H1 (cell line): ENCODE measurements at regions not wholly inside any gene's neighbourhood (a gene's known extent, or its start where the extent isn't known, plus 50 kb on each side); places are given as distances from the start of the nearest gene placed in this dataset.

Experiments used
- CTCF ChIA-PET: fragments of 300-600 bp; sonication (Branson Sonifier 250); formaldehyde crosslinking; loops from one replicate; lab custom pipeline; 2021; ENCODE audit not compliant: partially characterized antibody; lab: Charles Lee
- POLR2A ChIA-PET: fragments of 300-600 bp; sonication (Branson Sonifier 250); formaldehyde crosslinking; loops from one replicate; lab custom pipeline; 2021; ENCODE audit warnings: inconsistent platforms; ENCODE audit not compliant: partially characterized antibody; lab: Charles Lee
- DNase-seq, 2 experiments: peaks; one replicate each; pipeline versions ENCODE4 v3.0.0 to v3.0.0-alpha.2; 2010 to 2022; ENCODE audit warnings: low spot score in 2 of 2, low read depth in 1 of 2, mixed read lengths in 1 of 2
- FAIRE-seq: peaks from 2 replicates; lab custom pipeline; 2011; peaks lifted over from hg19 to GRCh38; lab: Jason Lieb, UNC
- H2AFZ ChIP-seq: 2 replicates; pipeline ENCODE4 v1.8.1; 2012; ENCODE audit warnings: low read length, inconsistent platforms
- H2AK5ac ChIP-seq: 2 replicates; pipeline ENCODE4 v1.6.1; 2013; ENCODE audit warnings: low read depth, low read length
- H2BK120ac ChIP-seq: replicated peaks from 2 replicates; pipeline ENCODE3; 2013; ENCODE audit warnings: low read depth, low read length, inconsistent platforms
- H2BK12ac ChIP-seq: 2 replicates; pipeline ENCODE4 v1.6.1; 2013; ENCODE audit warnings: low read depth, low read length
- H2BK15ac ChIP-seq: 2 replicates; pipeline ENCODE4 v1.6.1; 2013; ENCODE audit warnings: low read length
- H2BK20ac ChIP-seq: 2 replicates; pipeline ENCODE4 v1.6.1; 2013; ENCODE audit warnings: low read length
- H2BK5ac ChIP-seq: 2 replicates; pipeline ENCODE4 v1.6.1; 2013; ENCODE audit warnings: low read depth, low read length
- H3K14ac ChIP-seq: 2 replicates; pipeline ENCODE4 v1.6.1; 2013; ENCODE audit warnings: inconsistent platforms; ENCODE audit not compliant: insufficient read length
- H3K18ac ChIP-seq: 2 replicates; pipeline ENCODE4 v1.6.1; 2013; ENCODE audit warnings: low read length; ENCODE audit errors: extremely low read depth
- H3K23ac ChIP-seq: 2 replicates; pipeline ENCODE4 v1.6.1; 2013; ENCODE audit warnings: inconsistent platforms; ENCODE audit not compliant: insufficient read length
- H3K23me2 ChIP-seq: 2 replicates; pipeline ENCODE4 v1.6.1; 2013; ENCODE audit warnings: low read depth, low read length
- H3K27ac ChIP-seq: 2 replicates; pipeline ENCODE4 v1.6.1; 2011; ENCODE audit warnings: low read depth, low read length, inconsistent platforms
- H3K27me3 ChIP-seq, 4 experiments: replicated peaks in 1 of 4; 1 replicate in 1 of 4; 2 replicates in 3 of 4; pipeline versions ENCODE4 v1.6.1 to v1.8.1; 2011 to 2013; ENCODE audit warnings: low read length in 3 of 4, mild to moderate bottlenecking in 3 of 4, inconsistent platforms in 2 of 4, mixed read lengths in 2 of 4, moderate library complexity in 1 of 4; ENCODE audit not compliant: control insufficient read depth in 3 of 4, insufficient read depth in 3 of 4; ENCODE audit errors: extremely low read depth in 1 of 4
- H3K36me3 ChIP-seq, 4 experiments: 2 replicates each; pipeline versions ENCODE4 v1.6.1 to v1.8.1; 2011 to 2013; ENCODE audit warnings: mild to moderate bottlenecking in 4 of 4, low read length in 3 of 4, moderate library complexity in 2 of 4, control low read depth in 1 of 4, inconsistent platforms in 1 of 4; ENCODE audit not compliant: insufficient read depth in 4 of 4, control insufficient read depth in 2 of 4
- H3K4ac ChIP-seq: replicated peaks from 2 replicates; pipeline ENCODE3; 2013; ENCODE audit warnings: low read length, low read depth, mixed read lengths, inconsistent platforms; ENCODE audit not compliant: insufficient read length
- H3K4me1 ChIP-seq, 4 experiments: replicated peaks in 1 of 4; 1 replicate in 1 of 4; 2 replicates in 3 of 4; pipeline versions ENCODE4 v1.6.1 to v1.8.1; 2011 to 2013; ENCODE audit warnings: low read length in 3 of 4, inconsistent platforms in 2 of 4, mixed read lengths in 1 of 4; ENCODE audit not compliant: insufficient read depth in 4 of 4, control insufficient read depth in 3 of 4
- H3K4me2 ChIP-seq, 2 experiments: 2 replicates each; pipeline versions ENCODE4 v1.6.1 to v1.8.1; 2011 to 2013; ENCODE audit warnings: low read depth in 2 of 2, low read length in 2 of 2, control low read depth in 1 of 2, inconsistent platforms in 1 of 2, mild to moderate bottlenecking in 1 of 2; ENCODE audit not compliant: insufficient read depth in 1 of 2
- H3K4me3 ChIP-seq, 4 experiments: fragments of 200-600, 300-600 bp in 1 of 4; sonication (generic), shearing (Covaris generic), sonication (Bioruptor Twin) in 1 of 4; 2 replicates each; pipeline versions ENCODE4 v1.5.1 to v1.8.1; 2011 to 2016; ENCODE audit warnings: low read length in 4 of 4, low read depth in 3 of 4, control low read depth in 2 of 4, inconsistent platforms in 2 of 4, mild to moderate bottlenecking in 2 of 4, mixed read lengths in 1 of 4, moderate library complexity in 1 of 4; ENCODE audit not compliant: insufficient read depth in 2 of 4; ENCODE audit errors: extremely low read depth in 1 of 4
- H3K56ac ChIP-seq: replicated peaks from 2 replicates; pipeline ENCODE3; 2013; ENCODE audit warnings: low read depth, mild to moderate bottlenecking, mixed read lengths, low read length, inconsistent platforms; ENCODE audit not compliant: insufficient read length
- H3K79me1 ChIP-seq: 2 replicates; pipeline ENCODE4 v1.6.1; 2013; ENCODE audit warnings: low read depth, low read length, control low read depth
- H3K79me2 ChIP-seq, 2 experiments: 2 replicates each; pipeline versions ENCODE4 v1.6.1 to v1.8.1; 2012 to 2013; ENCODE audit warnings: low read length in 2 of 2, mild to moderate bottlenecking in 2 of 2, inconsistent platforms in 1 of 2; ENCODE audit not compliant: insufficient read depth in 2 of 2, control insufficient read depth in 1 of 2
- H3K9ac ChIP-seq, 4 experiments: replicated peaks in 1 of 4; 1 replicate in 1 of 4; 2 replicates in 3 of 4; pipeline versions ENCODE4 v1.6.1 to v1.8.1; 2011 to 2013; ENCODE audit warnings: low read depth in 3 of 4, low read length in 3 of 4, control low read depth in 2 of 4, mild to moderate bottlenecking in 2 of 4, moderate library complexity in 2 of 4, inconsistent platforms in 1 of 4; ENCODE audit errors: extremely low read depth in 1 of 4
- H3K9me3 ChIP-seq, 2 experiments: 2 replicates each; pipeline versions ENCODE4 v1.6.1 to v1.8.1; 2012 to 2013; ENCODE audit warnings: mild to moderate bottlenecking in 2 of 2, moderate library complexity in 2 of 2, control low read depth in 1 of 2, inconsistent platforms in 1 of 2, low read depth in 1 of 2, low read length in 1 of 2, mixed read lengths in 1 of 2; ENCODE audit not compliant: insufficient read depth in 2 of 2
- H4K20me1 ChIP-seq, 2 experiments: replicated peaks in 1 of 2; 2 replicates each; pipeline versions ENCODE3 to v1.8.1; 2011 to 2013; ENCODE audit warnings: inconsistent platforms in 2 of 2, low read length in 2 of 2, mild to moderate bottlenecking in 1 of 2; ENCODE audit not compliant: insufficient read depth in 2 of 2, control insufficient read depth in 1 of 2
- H4K5ac ChIP-seq: 2 replicates; pipeline ENCODE4 v1.6.1; 2013; ENCODE audit warnings: low read length, low read depth, mixed read lengths, inconsistent platforms; ENCODE audit not compliant: insufficient read length
- H4K8ac ChIP-seq: 2 replicates; pipeline ENCODE4 v1.8.0; 2013; ENCODE audit warnings: mild to moderate bottlenecking, moderate library complexity, low read length, inconsistent platforms; ENCODE audit not compliant: insufficient read depth; ENCODE audit errors: extremely low read depth
- H4K91ac ChIP-seq: replicated peaks from 2 replicates; pipeline ENCODE3; 2013; ENCODE audit warnings: low read length, mixed read lengths, inconsistent platforms; ENCODE audit not compliant: insufficient read length
- BACH1 ChIP-seq: IDR thresholded peaks from 2 replicates; pipeline ENCODE4 v1.6.1; 2012; ENCODE audit warnings: low read length, improper control_type of control experiment
- CREB1 ChIP-seq: IDR thresholded peaks from 2 replicates; pipeline ENCODE4 v1.6.1; 2012; ENCODE audit warnings: inconsistent platforms
- NANOG ChIP-seq: IDR thresholded peaks from 2 replicates; pipeline ENCODE4 v1.6.1; 2011; ENCODE audit warnings: low read length, low read depth, mild to moderate bottlenecking, inconsistent platforms; ENCODE audit not compliant: insufficient read depth, poor library complexity, severe bottlenecking
- PHF8 ChIP-seq: fragments of 200-600 bp; sonication (generic); conservative IDR thresholded peaks from 2 replicates; pipeline ENCODE4 v1.7.1; 2012; ENCODE audit warnings: low read depth, mild to moderate bottlenecking, inconsistent platforms, low read length, moderate library complexity
- POU5F1 ChIP-seq: IDR thresholded peaks from 2 replicates; pipeline ENCODE4 v1.6.1; 2011; ENCODE audit warnings: low read depth, mild to moderate bottlenecking, low read length, moderate library complexity
- RBBP5 ChIP-seq: IDR thresholded peaks from 2 replicates; pipeline ENCODE4 v1.7.1; 2012; ENCODE audit warnings: low read depth, mild to moderate bottlenecking, inconsistent platforms, low read length, moderate library complexity, borderline replicate concordance
- SP4 ChIP-seq: IDR thresholded peaks from 2 replicates; pipeline ENCODE4 v1.6.1; 2012; ENCODE audit warnings: low read length, inconsistent platforms
- TCF12 ChIP-seq: IDR thresholded peaks from 2 replicates; pipeline ENCODE4 v1.6.1; 2011; ENCODE audit warnings: low read depth, mild to moderate bottlenecking, low read length
- TEAD4 ChIP-seq: IDR thresholded peaks from 2 replicates; pipeline ENCODE4 v1.6.1; 2012; ENCODE audit warnings: low read depth, low read length, inconsistent platforms, mixed read lengths
- WGBS, 2 experiments: shearing (Covaris generic) in 1 of 2; methylation state at CpG; one replicate each; pipeline versions ENCODE4 v1.1.6 to v1.1.7; 2013 to 2015; ENCODE audit warnings: low lambda C conversion rate in 2 of 2, mixed read lengths in 2 of 2, inconsistent platforms in 1 of 2, low coverage in 1 of 2, missing lambda C conversion rate in 1 of 2; ENCODE audit not compliant: insufficient replicate concordance in 2 of 2, insufficient coverage in 1 of 2, insufficient read length in 1 of 2; ENCODE audit errors: extremely low coverage in 1 of 2, missing lambda C conversion rate in 1 of 2; 5-methylcytosine and 5-hydroxymethylcytosine counted together
- TF ChIP-seq, protein P1 (sequence below): IDR thresholded peaks from 2 replicates; pipeline ENCODE4 v1.6.1; 2012; ENCODE audit warnings: low read length, inconsistent platforms
- TF ChIP-seq, protein P2 (sequence below), 3 experiments: IDR thresholded peaks; 1 replicate in 2 of 3; 2 replicates in 1 of 3; pipeline versions ENCODE4 v1.5.1 to v1.6.1; 2011; ENCODE audit warnings: low read length in 3 of 3, mild to moderate bottlenecking in 3 of 3, inconsistent platforms in 2 of 3, low read depth in 1 of 3, moderate library complexity in 1 of 3; ENCODE audit not compliant: insufficient read depth in 1 of 3; ENCODE audit errors: control extremely low read depth in 1 of 3

DNA sequence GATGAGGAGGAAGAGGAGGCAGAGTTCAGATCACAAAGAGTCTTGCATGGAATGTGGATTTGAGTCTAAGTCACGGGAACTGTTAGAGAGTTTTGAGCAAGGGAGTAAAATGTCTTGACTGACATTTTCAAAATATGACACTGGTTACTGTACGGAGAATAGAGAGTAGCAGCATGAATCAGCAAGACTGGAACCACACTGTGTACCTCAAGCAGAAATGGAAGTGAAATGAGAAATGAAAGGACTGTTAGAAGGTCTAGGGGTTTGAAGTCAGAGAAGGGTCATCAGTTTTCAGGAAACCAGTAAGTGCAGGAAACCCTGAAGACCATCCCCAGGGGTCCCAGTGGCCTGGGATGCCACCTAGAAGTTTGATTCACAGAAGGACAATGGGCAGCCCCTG lies 236.3 kb downstream of the GALC start:
- Histone ChIP-seq H2BK12ac (no peak overlapping the region), H2BK15ac (no peak overlapping the region), H3K9me3 (peaks cover 4 to 5% of the 10 kb centered on the region in 2 experiments; a peak in 1 of 4 replicates), H3K4me3 (no peak overlapping the region), H3K27me3 (no peaks in the 10 kb centered on the region), H2BK120ac (no peak overlapping the region), H2AK5ac (no peak overlapping the region), H3K18ac (no peak overlapping the region), H4K20me1 (no peaks in the 10 kb centered on the region), H3K79me1 (no peaks in the 10 kb centered on the region), H3K23ac (no peak overlapping the region), H3K56ac (no peak overlapping the region), H3K9ac (no peak overlapping the region), H2BK5ac (no peak overlapping the region), H3K14ac (no peak overlapping the region), H4K91ac (no peak overlapping the region), H2AFZ (no peak overlapping the region), H3K23me2 (no peaks in the 10 kb centered on the region; the same call in 1 of the 2 replicates), H3K4me2 (no peak overlapping the region), H4K8ac (no peak overlapping the region), H3K4ac (no peak overlapping the region), H3K79me2 (no peaks in the 10 kb centered on the region), H4K5ac (no peak overlapping the region), H3K36me3 (no peaks in the 10 kb centered on the region), H3K27ac (no peak overlapping the region), H2BK20ac (no peak overlapping the region), H3K4me1 (no peaks in the 10 kb centered on the region)
- no peak for FAIRE-seq
- CTCF ChIA-PET, result interaction anchor here (3.6 kb wide), 1 partner anchor 11 kb away, joined by 27 read pairs; no protein-coding TSS in a partner anchor
- POLR2A ChIA-PET, result no interaction called here
- TF ChIP-seq POU5F1 (no peak), BACH1 (no peak), SP4 (no peak), NANOG (no peak), RBBP5 (no peak), CREB1 (no peak), PHF8 (no peak), TCF12 (no peak), TEAD4 (no peak)
- TF ChIP-seq, protein P1, sequence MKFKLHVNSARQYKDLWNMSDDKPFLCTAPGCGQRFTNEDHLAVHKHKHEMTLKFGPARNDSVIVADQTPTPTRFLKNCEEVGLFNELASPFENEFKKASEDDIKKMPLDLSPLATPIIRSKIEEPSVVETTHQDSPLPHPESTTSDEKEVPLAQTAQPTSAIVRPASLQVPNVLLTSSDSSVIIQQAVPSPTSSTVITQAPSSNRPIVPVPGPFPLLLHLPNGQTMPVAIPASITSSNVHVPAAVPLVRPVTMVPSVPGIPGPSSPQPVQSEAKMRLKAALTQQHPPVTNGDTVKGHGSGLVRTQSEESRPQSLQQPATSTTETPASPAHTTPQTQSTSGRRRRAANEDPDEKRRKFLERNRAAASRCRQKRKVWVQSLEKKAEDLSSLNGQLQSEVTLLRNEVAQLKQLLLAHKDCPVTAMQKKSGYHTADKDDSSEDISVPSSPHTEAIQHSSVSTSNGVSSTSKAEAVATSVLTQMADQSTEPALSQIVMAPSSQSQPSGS, result no peak
- TF ChIP-seq, protein P2, sequence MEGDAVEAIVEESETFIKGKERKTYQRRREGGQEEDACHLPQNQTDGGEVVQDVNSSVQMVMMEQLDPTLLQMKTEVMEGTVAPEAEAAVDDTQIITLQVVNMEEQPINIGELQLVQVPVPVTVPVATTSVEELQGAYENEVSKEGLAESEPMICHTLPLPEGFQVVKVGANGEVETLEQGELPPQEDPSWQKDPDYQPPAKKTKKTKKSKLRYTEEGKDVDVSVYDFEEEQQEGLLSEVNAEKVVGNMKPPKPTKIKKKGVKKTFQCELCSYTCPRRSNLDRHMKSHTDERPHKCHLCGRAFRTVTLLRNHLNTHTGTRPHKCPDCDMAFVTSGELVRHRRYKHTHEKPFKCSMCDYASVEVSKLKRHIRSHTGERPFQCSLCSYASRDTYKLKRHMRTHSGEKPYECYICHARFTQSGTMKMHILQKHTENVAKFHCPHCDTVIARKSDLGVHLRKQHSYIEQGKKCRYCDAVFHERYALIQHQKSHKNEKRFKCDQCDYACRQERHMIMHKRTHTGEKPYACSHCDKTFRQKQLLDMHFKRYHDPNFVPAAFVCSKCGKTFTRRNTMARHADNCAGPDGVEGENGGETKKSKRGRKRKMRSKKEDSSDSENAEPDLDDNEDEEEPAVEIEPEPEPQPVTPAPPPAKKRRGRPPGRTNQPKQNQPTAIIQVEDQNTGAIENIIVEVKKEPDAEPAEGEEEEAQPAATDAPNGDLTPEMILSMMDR (IDR thresholded peaks at IDR 0.05; ENCODE audit: control extremely low read depth in 1 of 3, insufficient read depth in 1 of 3, low read depth in 1 of 3, low read length in 3 of 3), result no peak
- no peak for DNase-seq
- WGBS, 2 experiments, result 85% methylated on average over 2 of the region's 2 CpGs; no CpG with 5 or more reads in 1 of the 2 experiments
